SU-DHL-6 (cell line): ENCODE measurements at regions not wholly inside any gene's neighbourhood (a gene's known extent, or its start where the extent isn't known, plus 50 kb on each side); places are given as distances from the start of the nearest gene placed in this dataset.

Source experiments
- H2AFZ ChIP-seq: fragments of 200-600 bp; sonication (generic); 2 replicates; pipeline ENCODE4 v1.6.1; 2014; ENCODE audit warnings: low read depth, mild to moderate bottlenecking, moderate library complexity, mixed read lengths, antibody characterized with exemption, low read length; ENCODE audit not compliant: severe bottlenecking
- H3F3A ChIP-seq: fragments of 200-600 bp; shearing (Covaris generic); 2 replicates; pipeline ENCODE4 v1.6.0; 2016; ENCODE audit warnings: antibody characterized with exemption, mild to moderate bottlenecking; ENCODE audit not compliant: insufficient read depth
- H3K27ac ChIP-seq: fragments of 200-600 bp; sonication (generic); 2 replicates; pipeline ENCODE4 v1.5.1; 2016; ENCODE audit warnings: low read depth, mild to moderate bottlenecking, low read length, moderate library complexity, mixed read lengths
- H3K27me3 ChIP-seq: fragments of 200-600 bp; sonication (generic), shearing (Covaris generic); 2 replicates; pipeline ENCODE4 v1.6.0; 2014; ENCODE audit warnings: mild to moderate bottlenecking, low read length
- H3K36me3 ChIP-seq: fragments of 200-600 bp; sonication (generic); 2 replicates; pipeline ENCODE4 v1.6.1; 2014; ENCODE audit warnings: mild to moderate bottlenecking, low read length, mixed read lengths
- H3K4me2 ChIP-seq: fragments of 300-600, 200-600 bp; shearing (Covaris generic), sonication (generic); 2 replicates; pipeline ENCODE4 v1.6.0; 2014; ENCODE audit warnings: low read length, low read depth, mild to moderate bottlenecking; ENCODE audit not compliant: poor library complexity, severe bottlenecking
- H3K4me3 ChIP-seq: fragments of 200-600 bp; sonication (generic); 2 replicates; pipeline ENCODE4 v1.5.1; 2014; ENCODE audit warnings: antibody characterized with exemption, low read length, mild to moderate bottlenecking, mixed read lengths; ENCODE audit not compliant: insufficient read depth, poor library complexity, severe bottlenecking
- H3K79me2 ChIP-seq: fragments of 200-600 bp; sonication (generic); 2 replicates; pipeline ENCODE4 v1.6.1; 2014; ENCODE audit warnings: mild to moderate bottlenecking, low read length, moderate library complexity; ENCODE audit not compliant: insufficient read depth
- H3K9ac ChIP-seq: fragments of 200-600 bp; sonication (generic); 2 replicates; pipeline ENCODE4 v1.7.0; 2014; ENCODE audit warnings: mild to moderate bottlenecking, low read length
- H3K9me2 ChIP-seq: fragments of 200-600 bp; sonication (generic); replicated peaks from 2 replicates; pipeline ENCODE4 v1.6.1; 2014; ENCODE audit warnings: low read length; ENCODE audit not compliant: insufficient read depth
- H3K9me3 ChIP-seq: fragments of 200-600 bp; sonication (generic); 2 replicates; pipeline ENCODE4 v1.6.1; 2014; ENCODE audit warnings: low read length, mixed read lengths; ENCODE audit not compliant: insufficient read depth
- H4K20me1 ChIP-seq: fragments of 200-600 bp; sonication (generic); 2 replicates; pipeline ENCODE4 v1.6.1; 2014; ENCODE audit warnings: low read depth, mild to moderate bottlenecking, antibody characterized with exemption, low read length, moderate library complexity, mixed read lengths
- CTCF ChIP-seq: fragments of 200-600 bp; sonication (generic); IDR thresholded peaks from one replicate; pipeline ENCODE4 v1.5.1; 2017; ENCODE audit warnings: antibody characterized with exemption, mild to moderate bottlenecking, low read length, moderate library complexity; ENCODE audit not compliant: insufficient read depth, poor library complexity, severe bottlenecking
- EZH2phosphoT487 ChIP-seq: fragments of 200-600 bp; sonication (generic), shearing (Covaris generic); conservative IDR thresholded peaks from 2 replicates; pipeline ENCODE4 v1.6.1; 2018; ENCODE audit warnings: mild to moderate bottlenecking, antibody characterized with exemption, low read length, moderate library complexity, mixed read lengths

GRCh38 chr6:148240861-148241477 is 101.7 kb upstream of the SASH1 start:
- H3F3A ChIP-seq, result no peaks in the 10 kb centered on the region
- H3K27me3 ChIP-seq, result no peaks in the 10 kb centered on the region
- TF ChIP-seq EZH2phosphoT487, result no peak
- TF ChIP-seq CTCF, result no peak
- H3K9ac ChIP-seq, result no peak overlapping the region
- H2AFZ ChIP-seq, result no peak overlapping the region
- no peak overlapping the region for H3K27ac ChIP-seq
- H3K4me3 ChIP-seq, result no peak overlapping the region
- H3K36me3 ChIP-seq, result no peaks in the 10 kb centered on the region
- H4K20me1 ChIP-seq, result no peaks in the 10 kb centered on the region
- no peaks in the 10 kb centered on the region for H3K9me2 ChIP-seq
- no peaks in the 10 kb centered on the region for H3K79me2 ChIP-seq
- no peaks in the 10 kb centered on the region for H3K9me3 ChIP-seq
- H3K4me2 ChIP-seq, result no peak overlapping the region

- Histone ChIP-seq H3K36me3 (no peaks in the 10 kb centered on the region), H4K20me1 (no peaks in the 10 kb centered on the region), H3K9me2 (no peaks in the 10 kb centered on the region), H3K9ac (no peak overlapping the region), H3K4me2 (no peak overlapping the region), H3K27me3 (no peaks in the 10 kb centered on the region), H3K9me3 (no peaks in the 10 kb centered on the region), H3K27ac (no peak overlapping the region), H3K79me2 (no peaks in the 10 kb centered on the region), H3K4me3 (no peak overlapping the region), H2AFZ (no peak overlapping the region), H3F3A (no peaks in the 10 kb centered on the region)
- no peak for TF ChIP-seq EZH2phosphoT487
- TF ChIP-seq CTCF, result no peak
Observed at GRCh38 chr6:148242180-148242579, 100.5 kb upstream of the SASH1 start.

- Histone ChIP-seq H3K36me3 (no peaks in the 10 kb centered on the region), H2AFZ (no peak overlapping the region), H4K20me1 (no peaks in the 10 kb centered on the region), H3K9me3 (no peaks in the 10 kb centered on the region), H3F3A (no peaks in the 10 kb centered on the region), H3K4me3 (no peak overlapping the region), H3K27ac (no peak overlapping the region), H3K9ac (no peak overlapping the region), H3K9me2 (no peaks in the 10 kb centered on the region), H3K79me2 (no peaks in the 10 kb centered on the region), H3K27me3 (no peaks in the 10 kb centered on the region), H3K4me2 (no peak overlapping the region)
- TF ChIP-seq CTCF (no peak), EZH2phosphoT487 (no peak)
Observed at GRCh38 chr6:148244217-148244935, 98.3 kb upstream of the SASH1 start.
